ENCODE measurements at regions not wholly inside any gene's neighbourhood (a gene's known extent, or its start where the extent isn't known, plus 50 kb on each side); places are given as distances from the start of the nearest gene placed in this dataset.

DNA sequence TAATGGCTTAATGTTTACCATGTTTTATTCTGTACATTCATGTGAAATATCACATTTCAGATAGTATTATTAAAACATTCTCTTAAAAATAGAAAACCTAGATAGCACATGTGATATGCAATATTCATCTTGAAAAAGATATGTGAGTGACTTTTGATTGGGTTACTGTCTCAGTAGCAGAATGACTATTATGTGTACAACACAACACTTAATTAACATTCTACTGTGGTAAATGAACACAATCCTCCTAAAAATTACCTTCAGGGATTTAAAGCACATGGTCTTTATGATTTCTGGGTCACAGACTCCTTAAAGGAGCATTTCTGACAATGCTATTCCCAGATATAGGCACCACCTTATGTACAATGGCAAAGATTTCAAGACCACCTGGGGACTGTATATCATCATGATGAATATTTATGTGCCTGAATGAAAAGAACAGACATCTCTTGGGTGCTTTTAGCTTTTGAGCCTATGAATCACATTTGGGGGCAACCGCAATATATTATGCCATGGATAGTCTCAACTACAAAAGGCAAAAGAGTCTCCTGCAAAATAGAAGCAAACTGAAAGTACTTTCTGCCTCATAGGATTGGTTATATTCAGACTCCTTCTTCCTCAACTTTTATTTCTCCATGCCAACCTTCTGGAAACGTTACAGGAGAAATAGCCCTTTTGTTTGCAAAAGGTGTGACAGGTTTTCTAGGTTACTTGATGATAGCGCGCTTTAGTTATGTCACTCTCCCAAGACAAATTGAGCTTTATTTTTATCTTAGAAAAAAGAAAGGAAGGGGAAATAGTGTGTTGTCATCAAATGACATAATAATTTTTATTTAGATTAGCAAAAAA lies 259.0 kb downstream of the CALCRL start:
- TF ChIP-seq ESRRA (CRISPR knock-in tag; IDR thresholded peaks at IDR 0.05; ENCODE audit: borderline replicate concordance) (no peak), JAZF1 (CRISPR knock-in tag; IDR thresholded peaks at IDR 0.05) (no peak), SMAD3 (CRISPR knock-in tag; IDR thresholded peaks at IDR 0.05; ENCODE audit: borderline replicate concordance) (no peak)
- TF ChIP-seq, protein P1, sequence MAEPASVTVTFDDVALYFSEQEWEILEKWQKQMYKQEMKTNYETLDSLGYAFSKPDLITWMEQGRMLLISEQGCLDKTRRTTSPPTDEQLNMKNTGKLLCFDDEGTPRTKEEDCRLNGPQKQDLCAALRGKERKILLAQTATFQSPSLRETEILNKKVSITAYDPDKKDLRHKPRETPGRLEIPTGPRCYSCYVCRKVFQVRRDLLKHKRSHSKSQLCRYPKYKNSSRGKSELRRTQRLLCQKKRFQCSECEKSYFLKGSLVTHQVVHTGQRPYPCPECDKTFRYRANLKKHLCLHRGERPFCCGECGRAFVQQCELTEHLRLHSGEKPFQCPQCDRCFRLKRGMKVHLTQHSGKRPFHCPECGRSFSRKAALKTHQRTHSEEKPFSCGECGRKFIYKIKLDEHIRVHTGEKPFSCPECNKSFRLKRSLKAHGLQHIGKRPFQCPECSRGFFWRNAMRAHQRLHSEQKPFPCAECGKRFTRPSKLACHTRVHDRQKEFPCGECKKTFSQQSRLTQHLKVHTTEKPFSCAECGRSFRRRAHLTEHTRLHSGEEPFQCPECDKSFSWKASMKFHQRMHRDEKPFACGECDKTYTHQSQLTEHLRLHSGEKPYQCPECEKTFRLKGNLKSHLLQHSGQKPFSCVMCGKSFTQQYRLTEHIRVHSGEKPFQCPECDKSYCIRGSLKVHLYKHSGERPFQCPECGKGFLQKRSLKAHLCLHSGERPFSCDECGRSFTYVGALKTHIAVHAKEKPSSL (CRISPR knock-in tag; conservative IDR thresholded peaks at IDR 0.05) = no peak
- TF ChIP-seq, protein P2, sequence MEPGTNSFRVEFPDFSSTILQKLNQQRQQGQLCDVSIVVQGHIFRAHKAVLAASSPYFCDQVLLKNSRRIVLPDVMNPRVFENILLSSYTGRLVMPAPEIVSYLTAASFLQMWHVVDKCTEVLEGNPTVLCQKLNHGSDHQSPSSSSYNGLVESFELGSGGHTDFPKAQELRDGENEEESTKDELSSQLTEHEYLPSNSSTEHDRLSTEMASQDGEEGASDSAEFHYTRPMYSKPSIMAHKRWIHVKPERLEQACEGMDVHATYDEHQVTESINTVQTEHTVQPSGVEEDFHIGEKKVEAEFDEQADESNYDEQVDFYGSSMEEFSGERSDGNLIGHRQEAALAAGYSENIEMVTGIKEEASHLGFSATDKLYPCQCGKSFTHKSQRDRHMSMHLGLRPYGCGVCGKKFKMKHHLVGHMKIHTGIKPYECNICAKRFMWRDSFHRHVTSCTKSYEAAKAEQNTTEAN (CRISPR knock-in tag; IDR thresholded peaks at IDR 0.05) = no peak
- Mint-ChIP-seq H3K36me3 (no peaks in the 10 kb centered on the region), H3K4me1 (no peaks in the 10 kb centered on the region), H3K27ac (no peak overlapping the region), H3K9me3 (no peaks in the 10 kb centered on the region), H3K27me3 (ENCODE audit: low read depth) (no peaks in the 10 kb centered on the region), H3K4me3 (no peak overlapping the region)
- ATAC-seq (no peak), DNase-seq (ENCODE audit: low spot score) (no peak)
- ChIA-PET POLR2A (no interaction called here), CTCF (no interaction called here)

- no peak for ATAC-seq
- H3K27ac Mint-ChIP-seq = no peak overlapping the region
- ChIA-PET CTCF (no interaction called here), POLR2A (no interaction called here)
- no peak overlapping the region for H3K4me3 Mint-ChIP-seq
- no peaks in the 10 kb centered on the region for H3K27me3 Mint-ChIP-seq (ENCODE audit: low read depth)
- H3K36me3 Mint-ChIP-seq = peaks cover 11% of the 10 kb centered on the region
- peaks cover 4% of the 10 kb centered on the region; the same call in 1 of the 2 replicates for H3K4me1 Mint-ChIP-seq
- H3K9me3 Mint-ChIP-seq = peaks cover 13% of the 10 kb centered on the region
- TF ChIP-seq MYBL2 (CRISPR knock-in tag; IDR thresholded peaks at IDR 0.05) (no peak), NR2C2 (CRISPR knock-in tag; IDR thresholded peaks at IDR 0.05) (no peak), TCF7 (CRISPR knock-in tag; IDR thresholded peaks at IDR 0.05; ENCODE audit: low read depth) (no peak), ELF4 (CRISPR knock-in tag; IDR thresholded peaks at IDR 0.05; ENCODE audit: low read depth) (no peak), EMX1 (CRISPR knock-in tag; IDR thresholded peaks at IDR 0.05) (no peak), CREB1 (CRISPR knock-in tag; IDR thresholded peaks at IDR 0.05) (no peak), RELA (CRISPR knock-in tag; IDR thresholded peaks at IDR 0.05; ENCODE audit: borderline replicate concordance) (no peak), ESRRA (CRISPR knock-in tag; IDR thresholded peaks at IDR 0.05; ENCODE audit: borderline replicate concordance) (no peak), GTF2I (CRISPR knock-in tag; conservative IDR thresholded peaks at IDR 0.05) (no peak), USF2 (CRISPR knock-in tag; IDR thresholded peaks at IDR 0.05) (no peak), TP53 (CRISPR knock-in tag; IDR thresholded peaks at IDR 0.05) (no peak), STAT6 (CRISPR knock-in tag; conservative IDR thresholded peaks at IDR 0.05; ENCODE audit: low read depth) (no peak), GABPB1 (CRISPR knock-in tag; IDR thresholded peaks at IDR 0.05) (no peak), ZNF671 (CRISPR knock-in tag; IDR thresholded peaks at IDR 0.05) (no peak)
- TF ChIP-seq, protein P3, sequence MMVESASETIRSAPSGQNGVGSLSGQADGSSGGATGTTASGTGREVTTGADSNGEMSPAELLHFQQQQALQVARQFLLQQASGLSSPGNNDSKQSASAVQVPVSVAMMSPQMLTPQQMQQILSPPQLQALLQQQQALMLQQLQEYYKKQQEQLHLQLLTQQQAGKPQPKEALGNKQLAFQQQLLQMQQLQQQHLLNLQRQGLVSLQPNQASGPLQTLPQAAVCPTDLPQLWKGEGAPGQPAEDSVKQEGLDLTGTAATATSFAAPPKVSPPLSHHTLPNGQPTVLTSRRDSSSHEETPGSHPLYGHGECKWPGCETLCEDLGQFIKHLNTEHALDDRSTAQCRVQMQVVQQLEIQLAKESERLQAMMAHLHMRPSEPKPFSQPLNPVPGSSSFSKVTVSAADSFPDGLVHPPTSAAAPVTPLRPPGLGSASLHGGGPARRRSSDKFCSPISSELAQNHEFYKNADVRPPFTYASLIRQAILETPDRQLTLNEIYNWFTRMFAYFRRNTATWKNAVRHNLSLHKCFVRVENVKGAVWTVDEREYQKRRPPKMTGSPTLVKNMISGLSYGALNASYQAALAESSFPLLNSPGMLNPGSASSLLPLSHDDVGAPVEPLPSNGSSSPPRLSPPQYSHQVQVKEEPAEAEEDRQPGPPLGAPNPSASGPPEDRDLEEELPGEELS (CRISPR knock-in tag; IDR thresholded peaks at IDR 0.05) = no peak
- TF ChIP-seq, protein P4, sequence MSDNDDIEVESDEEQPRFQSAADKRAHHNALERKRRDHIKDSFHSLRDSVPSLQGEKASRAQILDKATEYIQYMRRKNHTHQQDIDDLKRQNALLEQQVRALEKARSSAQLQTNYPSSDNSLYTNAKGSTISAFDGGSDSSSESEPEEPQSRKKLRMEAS (CRISPR knock-in tag; IDR thresholded peaks at IDR 0.05) = no peak
- DNase-seq (ENCODE audit: low spot score) = no peak
Observed at GRCh38 chr2:187187519-187187918, 260.5 kb downstream of the CALCRL start.
